HG03108 (cell line): ENCODE measurements at regions not wholly inside any gene's neighbourhood (a gene's known extent, or its start where the extent isn't known, plus 50 kb on each side); places are given as distances from the start of the nearest gene placed in this dataset.

Experiments used
- ATAC-seq: cut with Tn5 transposase; IDR thresholded peaks from one replicate; pipeline ENCODE4 v1.9.1; 2021; ENCODE audit warnings: moderate library complexity; ENCODE audit not compliant: unreplicated experiment

DNA sequence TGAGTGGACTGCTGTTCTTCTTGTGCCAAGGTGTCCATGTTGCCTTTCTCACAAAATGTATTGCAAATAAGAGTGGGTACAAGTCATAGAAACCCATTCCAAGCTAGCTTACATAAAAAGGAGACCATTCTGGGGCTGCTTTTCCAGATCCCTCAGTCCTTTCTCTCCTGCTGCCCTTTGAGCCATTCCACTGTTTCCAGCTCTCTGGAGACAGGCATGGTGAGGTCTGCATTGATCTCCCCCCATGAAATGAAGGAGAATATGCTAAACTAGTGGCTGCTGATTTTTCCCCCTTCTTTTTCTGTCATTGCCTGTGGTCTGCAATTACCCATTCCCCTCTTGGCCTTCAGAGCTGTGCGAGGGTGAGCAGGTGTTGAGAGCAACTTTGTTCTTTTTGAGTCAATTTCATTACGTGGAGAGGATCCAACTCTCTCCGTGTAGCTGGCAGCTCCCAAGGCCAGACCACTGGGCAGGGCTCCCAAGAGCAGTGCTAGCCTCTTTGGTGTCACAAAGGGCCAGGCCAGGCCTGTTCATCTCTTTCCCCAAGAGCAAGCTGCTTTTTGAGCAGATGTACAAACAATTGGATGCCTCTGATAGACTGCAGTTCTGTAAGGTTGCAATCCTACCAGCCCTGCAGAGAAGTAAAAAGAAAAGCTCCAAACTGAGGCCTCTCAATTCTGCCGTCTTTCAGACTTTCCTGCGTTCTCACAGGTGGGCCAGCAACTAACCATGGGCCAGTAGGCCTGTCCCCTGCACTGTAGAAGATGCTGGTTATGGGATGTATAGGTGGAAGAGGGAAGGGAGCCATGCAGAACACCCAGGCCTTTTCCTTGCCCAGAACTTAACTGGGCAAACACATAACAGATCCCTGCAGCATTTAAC is 96.1 kb upstream of the ARMC2 start:
- no peak for ATAC-seq

DNA sequence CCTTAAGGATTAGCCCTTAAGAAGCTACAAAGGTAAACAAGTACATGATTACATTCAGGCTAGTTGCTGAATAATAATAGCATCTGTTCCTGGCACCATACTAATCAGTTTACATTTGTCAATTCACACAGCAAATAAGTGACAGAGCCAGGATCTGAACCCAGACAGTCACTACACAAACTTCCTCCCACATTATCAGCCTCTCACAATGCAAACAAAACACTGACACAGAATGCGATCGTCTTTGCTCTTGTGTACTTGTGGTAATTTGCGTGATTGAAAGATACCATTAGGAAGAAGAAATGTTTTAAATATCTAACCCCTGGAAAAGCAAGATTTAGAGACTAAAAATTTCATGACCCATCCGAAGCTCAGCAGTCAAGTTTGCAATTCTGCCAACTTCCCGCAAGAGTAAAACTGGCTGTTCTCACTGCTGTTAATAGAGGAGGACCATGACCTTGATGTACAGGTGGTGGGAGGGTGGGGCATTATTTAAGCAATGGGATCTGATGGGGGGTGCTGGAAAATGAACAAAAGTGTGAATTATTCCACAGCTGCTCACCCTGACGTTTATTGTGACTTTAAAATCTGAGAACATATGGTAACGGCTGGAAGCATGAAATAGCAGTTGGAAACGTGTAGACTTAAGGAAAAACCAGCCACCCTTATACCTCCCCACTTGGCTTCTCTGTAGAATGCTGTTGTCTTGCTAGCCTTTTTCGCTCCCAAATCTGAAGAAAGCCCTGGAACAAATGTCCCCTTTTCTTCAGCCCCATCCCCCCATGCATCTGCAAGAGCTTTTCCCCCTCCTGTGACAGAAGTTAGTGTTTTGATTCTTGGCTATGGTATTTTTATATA is 95.3 kb upstream of the ARMC2 start:
- no peak for ATAC-seq

GRCh38 chr6:108755257-108756240 is 92.7 kb upstream of the ARMC2 start:
- no peak for ATAC-seq

- ATAC-seq = no peak
Measured at GRCh38 chr6:108757357-108757756, 90.9 kb upstream of the ARMC2 start.

DNA sequence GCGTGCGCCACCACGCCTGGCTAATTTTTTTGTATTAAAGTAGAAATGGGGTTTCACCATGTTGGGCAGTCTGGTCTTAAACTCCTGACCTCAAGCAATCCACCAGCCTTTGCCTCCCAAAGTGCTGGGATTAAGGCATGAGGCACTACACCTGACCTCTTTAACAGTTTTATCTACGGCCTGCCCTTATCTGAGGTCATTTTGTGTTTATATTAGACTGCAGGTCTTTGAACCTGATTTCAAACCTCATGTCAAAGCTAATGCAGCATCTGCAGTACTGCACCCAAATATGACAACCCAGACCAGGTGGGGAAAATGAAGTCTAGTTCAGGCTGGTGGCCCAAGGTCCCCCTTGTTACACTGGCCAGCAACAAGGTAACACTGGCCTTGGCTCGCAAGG is 89.3 kb upstream of the ARMC2 start:
- ATAC-seq = no peak

DNA sequence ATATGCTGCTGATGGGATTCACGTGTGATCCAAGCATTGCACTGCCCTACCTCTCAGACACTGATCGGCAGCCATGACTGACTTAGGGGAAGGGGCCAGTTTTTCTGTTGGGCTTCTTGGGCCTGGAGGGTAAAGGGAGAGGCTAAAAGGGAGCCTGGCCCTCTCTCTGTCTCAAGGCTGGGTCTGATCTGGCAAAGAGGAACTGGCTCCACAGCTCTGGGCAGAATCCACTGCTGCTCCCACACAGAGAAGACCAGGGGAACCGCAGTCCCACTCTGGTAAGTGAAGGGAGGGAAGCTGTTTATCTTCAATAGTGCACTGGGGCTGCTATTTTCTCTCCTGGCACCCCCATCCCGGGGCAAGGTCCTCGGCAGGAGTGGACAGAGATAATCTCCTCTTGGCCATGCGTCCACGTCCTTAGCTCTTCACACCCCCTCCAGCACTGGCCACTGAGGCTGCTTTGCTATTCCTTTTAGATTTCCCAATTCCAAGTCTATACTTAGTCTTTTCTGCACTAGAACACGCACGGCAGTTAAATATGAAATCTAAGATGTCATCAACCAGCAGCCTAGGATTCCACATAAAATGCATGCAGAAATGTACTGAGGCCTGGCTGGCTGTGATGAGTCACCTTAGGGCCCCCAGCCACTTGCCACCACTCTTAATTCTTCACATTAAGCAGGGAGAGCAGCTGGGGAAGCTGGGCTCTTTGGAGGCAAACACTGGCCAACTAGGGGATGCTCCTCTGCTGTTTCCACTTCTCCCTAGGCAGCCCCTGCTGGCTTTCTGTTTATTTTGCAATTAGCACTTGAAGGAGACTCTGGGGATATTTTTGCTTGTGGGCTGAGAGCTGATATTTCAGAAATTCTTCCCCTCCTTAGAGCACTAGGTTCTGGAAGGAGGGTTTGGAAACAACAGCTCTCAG is 87.8 kb upstream of the ARMC2 start:
- ATAC-seq = no peak

GRCh38 chr6:108762394-108762793 is 85.8 kb upstream of the ARMC2 start:
- ATAC-seq = no peak

DNA sequence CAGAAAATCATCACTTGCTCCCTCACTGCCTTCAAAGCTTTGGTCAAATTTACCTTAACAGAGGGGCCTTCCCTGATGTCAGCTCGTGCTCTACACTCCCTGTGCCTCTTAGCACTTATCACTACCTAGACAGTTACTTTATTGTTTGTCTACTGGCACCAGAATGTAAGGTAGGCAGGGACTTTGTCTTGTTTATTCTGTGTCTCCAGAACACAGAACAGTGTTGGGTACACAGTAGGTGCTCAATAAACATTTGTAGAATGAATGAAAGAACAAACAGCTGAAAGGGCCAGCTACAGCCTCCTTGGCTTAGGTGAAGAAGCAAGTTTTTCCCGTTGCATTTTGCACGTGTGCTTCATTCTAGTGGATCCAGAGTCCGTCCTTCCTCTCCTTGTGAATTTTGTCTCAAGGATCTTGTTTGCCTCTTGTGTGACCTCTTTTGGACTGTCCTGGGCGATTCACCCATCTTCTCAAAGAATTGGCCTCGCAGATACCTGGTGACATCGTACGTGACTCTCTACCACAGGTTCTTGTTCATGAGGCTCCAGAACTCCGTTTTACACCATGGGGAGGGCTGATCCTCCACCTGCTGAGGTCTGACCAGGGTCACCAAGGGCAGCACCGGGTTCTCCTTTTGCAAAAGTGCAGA is 84.2 kb upstream of the ARMC2 start:
- no peak for ATAC-seq

DNA sequence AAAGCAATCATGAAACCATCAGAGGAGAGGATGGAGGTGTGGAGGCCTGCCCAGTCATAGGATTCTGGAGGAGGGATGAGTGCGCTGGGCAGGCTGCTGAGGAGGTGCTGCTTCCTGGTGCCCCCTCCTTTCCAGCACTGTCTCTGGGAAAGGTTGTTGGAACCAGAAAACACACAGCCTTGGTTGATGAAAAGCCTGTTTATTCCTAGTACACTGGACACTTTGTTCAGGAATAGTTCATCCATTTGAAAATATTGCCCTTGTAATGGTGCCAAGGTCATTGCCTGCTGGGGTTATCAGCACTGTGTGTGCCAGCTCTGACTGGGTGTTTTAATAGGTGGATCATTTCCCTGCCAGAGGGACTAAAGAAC is 83.7 kb upstream of the ARMC2 start:
- no peak for ATAC-seq

- no peak for ATAC-seq
Measured at GRCh38 chr6:108765495-108765894, 82.7 kb upstream of the ARMC2 start.

DNA sequence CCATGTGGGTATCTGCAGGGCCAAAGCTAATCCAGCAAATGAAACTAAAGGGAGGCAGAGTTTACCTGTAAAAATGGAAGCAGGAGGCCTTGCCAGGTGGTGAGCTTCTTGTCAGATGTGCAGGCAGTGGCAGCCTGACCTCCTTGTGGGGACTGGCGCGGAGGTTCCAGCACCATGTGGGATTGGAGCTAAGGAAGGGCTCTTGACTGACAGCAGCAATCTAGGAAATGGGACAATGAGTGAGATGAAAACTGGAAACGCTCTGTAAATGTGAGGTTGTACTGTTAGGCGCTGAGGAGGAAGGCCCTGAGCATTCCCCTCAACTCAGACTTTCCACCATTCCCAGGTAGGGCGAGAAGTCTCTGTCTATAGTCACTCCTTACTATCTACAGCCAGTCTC is 81.8 kb upstream of the ARMC2 start:
- no peak for ATAC-seq

DNA sequence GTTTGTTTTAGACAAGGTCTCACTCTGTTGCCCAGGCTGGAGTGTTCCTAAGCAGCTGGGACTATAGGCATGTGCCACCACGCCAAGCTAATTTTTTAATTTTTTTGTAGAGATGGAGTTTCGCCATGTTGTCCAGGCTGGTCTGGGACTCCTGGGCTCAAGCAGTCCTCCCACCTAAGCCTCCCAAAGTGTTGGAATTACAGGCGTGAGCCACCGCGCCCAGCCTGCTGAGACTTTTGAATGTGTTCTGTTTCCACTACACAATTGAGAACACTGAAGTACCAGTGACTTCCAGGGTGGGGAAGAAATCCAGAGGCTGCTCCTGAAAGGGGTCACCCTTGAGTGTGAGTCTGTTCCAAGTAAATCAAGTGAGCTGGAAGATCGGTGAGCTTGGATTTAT is 81.3 kb upstream of the ARMC2 start:
- no peak for ATAC-seq

- ATAC-seq = no peak
Measured at GRCh38 chr6:108767418-108768165, 80.6 kb upstream of the ARMC2 start.

DNA sequence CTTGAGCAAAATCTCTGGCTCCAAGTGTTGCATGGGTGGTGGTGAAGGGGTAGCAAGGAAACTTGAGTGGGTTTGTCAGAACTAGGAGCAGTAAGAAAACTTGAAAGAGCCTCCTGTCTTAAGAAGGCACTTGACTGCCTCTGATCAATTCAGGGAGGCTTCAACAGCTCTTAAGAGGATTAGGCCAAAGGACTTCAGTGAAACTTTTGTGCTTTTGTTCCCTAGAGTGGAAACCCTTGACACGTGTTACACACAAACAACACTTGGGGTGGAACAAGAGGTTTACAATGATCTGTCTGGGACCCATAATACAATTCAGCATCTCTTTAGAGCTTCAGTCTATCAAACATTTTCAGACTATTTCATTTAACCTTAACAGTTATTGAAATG is 80.1 kb upstream of the ARMC2 start:
- no peak for ATAC-seq

DNA sequence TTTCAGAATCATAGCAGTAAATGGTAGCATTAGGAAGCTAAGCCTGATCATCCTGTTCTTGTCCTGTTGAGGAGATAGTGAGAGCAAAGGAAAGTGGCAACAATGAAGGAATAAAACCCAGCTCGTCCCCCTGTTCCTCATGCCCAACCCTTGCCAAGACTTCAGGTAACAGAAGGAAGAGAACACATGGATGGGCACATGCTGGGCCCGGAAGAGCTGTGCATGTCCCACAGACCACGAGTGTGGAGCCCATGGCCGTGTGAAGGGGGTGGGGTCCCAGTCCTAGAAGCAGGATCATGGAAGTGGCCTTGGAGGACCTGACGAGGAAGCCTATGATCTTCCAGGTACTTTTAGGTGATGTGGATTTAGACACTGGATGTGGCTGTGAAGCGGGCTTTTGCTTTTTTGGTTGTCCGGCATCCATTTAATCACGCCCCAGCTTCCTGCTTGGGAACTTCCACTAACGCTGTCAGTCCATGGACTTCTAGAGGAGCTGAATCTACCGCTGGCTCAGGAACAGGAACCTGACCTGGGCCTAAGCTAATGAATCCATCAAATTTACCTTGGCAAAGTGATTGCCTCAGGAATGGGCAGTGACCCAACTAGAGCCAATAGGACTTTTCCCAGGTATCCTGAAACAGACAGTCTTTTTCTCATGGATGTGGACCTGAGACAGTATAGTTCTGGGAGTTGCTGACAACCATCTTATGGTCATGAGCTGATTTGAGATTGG is 79.3 kb upstream of the ARMC2 start:
- no peak for ATAC-seq

- ATAC-seq = no peak
Measured at GRCh38 chr6:108771421-108771820, 76.8 kb upstream of the ARMC2 start.

GRCh38 chr6:108774555-108774954 is 73.7 kb upstream of the ARMC2 start:
- ATAC-seq = no peak

GRCh38 chr6:108777536-108777935 is 70.7 kb upstream of the ARMC2 start:
- ATAC-seq = no peak
